ENCODE measurements at regions not wholly inside any gene's neighbourhood (a gene's known extent, or its start where the extent isn't known, plus 50 kb on each side); places are given as distances from the start of the nearest gene placed in this dataset.

- no peak for DNase-seq
Observed at GRCh38 chr5:56540266-56540665, 275.1 kb upstream of the MAP3K1 start.

- DNase-seq = no peak
Observed at GRCh38 chr5:56538580-56538979, 276.8 kb upstream of the MAP3K1 start.

GRCh38 chr5:56535347-56535746 is 280.0 kb upstream of the MAP3K1 start:
- no peak for DNase-seq

- DNase-seq = no peak
Observed at GRCh38 chr5:56534102-56534829, 281.1 kb upstream of the MAP3K1 start.

GRCh38 chr5:56532466-56532865 is 282.9 kb upstream of the MAP3K1 start:
- DNase-seq = no peak

GRCh38 chr5:56530626-56531138 is 284.7 kb upstream of the MAP3K1 start:
- no peak for DNase-seq

GRCh38 chr5:56529666-56530430 is 285.5 kb upstream of the MAP3K1 start:
- DNase-seq = no peak

GRCh38 chr5:56527174-56527573 is 288.2 kb upstream of the MAP3K1 start:
- no peak for DNase-seq

GRCh38 chr5:56525113-56525512 is 290.2 kb upstream of the MAP3K1 start:
- DNase-seq = no peak

- DNase-seq = no peak
Observed at GRCh38 chr5:56523790-56524575, 290.9 kb upstream of the ANKRD55 start.

- DNase-seq = no peak
Observed at GRCh38 chr5:56522960-56523359, 289.8 kb upstream of the ANKRD55 start.

- DNase-seq = no peak
Observed at GRCh38 chr5:56522169-56522568, 289.0 kb upstream of the ANKRD55 start.

GRCh38 chr5:56520986-56521730 is 288.0 kb upstream of the ANKRD55 start:
- DNase-seq = no peak

GRCh38 chr5:56518820-56519219 is 285.7 kb upstream of the ANKRD55 start:
- DNase-seq = no peak

GRCh38 chr5:56517011-56517416 is 283.9 kb upstream of the ANKRD55 start:
- DNase-seq = no peak

- DNase-seq = no peak
Observed at GRCh38 chr5:56516441-56516840, 283.3 kb upstream of the ANKRD55 start.

GRCh38 chr5:56516035-56516434 is 282.9 kb upstream of the ANKRD55 start:
- DNase-seq = no peak

GRCh38 chr5:56515011-56515410 is 281.9 kb upstream of the ANKRD55 start:
- DNase-seq = no peak

GRCh38 chr5:56514245-56514644 is 281.1 kb upstream of the ANKRD55 start:
- DNase-seq = no peak

GRCh38 chr5:56513141-56513540 is 280.0 kb upstream of the ANKRD55 start:
- no peak for DNase-seq

GRCh38 chr5:56512313-56512996 is 279.3 kb upstream of the ANKRD55 start:
- DNase-seq = no peak

- DNase-seq = no peak
Observed at GRCh38 chr5:56511326-56511841, 278.3 kb upstream of the ANKRD55 start.
